Brain microvascular endothelial cell (primary cell): ENCODE measurements at regions not wholly inside any gene's neighbourhood (a gene's known extent, or its start where the extent isn't known, plus 50 kb on each side); places are given as distances from the start of the nearest gene placed in this dataset.

ENCODE experiments used
- DNase-seq: peaks from one replicate; pipeline ENCODE4 v3.0.0-alpha.2; 2020
- H3K27ac ChIP-seq: fragments of 250-450 bp; sonication (Bioruptor Pico); 2 replicates; pipeline ENCODE4 v1.5.1; 2020; ENCODE audit warnings: mild to moderate bottlenecking, moderate library complexity
- H3K27me3 ChIP-seq: fragments of 250-450 bp; sonication (Bioruptor Pico); replicated peaks from 2 replicates; pipeline ENCODE4 v1.5.1; 2020; ENCODE audit warnings: mild to moderate bottlenecking
- H3K36me3 ChIP-seq: fragments of 250-450 bp; sonication (Bioruptor Pico); replicated peaks from 2 replicates; pipeline ENCODE4 v1.5.1; 2020; ENCODE audit warnings: mild to moderate bottlenecking
- H3K4me3 ChIP-seq: 2 replicates; pipeline ENCODE4 v1.5.1; 2011; ENCODE audit warnings: low read depth, mild to moderate bottlenecking, control low read depth, low read length, moderate library complexity
- in situ Hi-C: cut with HindIII; loops from 2 replicates; pipeline ENCODE4 v1.10.0; 2017; ENCODE audit warnings: low sequenced_read_pairs, low pct_ligation_motif_present
- TF ChIP-seq, protein P1 (sequence below): IDR thresholded peaks from 2 replicates; pipeline ENCODE4 v1.5.1; 2011; ENCODE audit warnings: low read depth, mild to moderate bottlenecking, moderate library complexity, low read length, control low read depth, inconsistent platforms; ENCODE audit errors: missing control alignments

DNA sequence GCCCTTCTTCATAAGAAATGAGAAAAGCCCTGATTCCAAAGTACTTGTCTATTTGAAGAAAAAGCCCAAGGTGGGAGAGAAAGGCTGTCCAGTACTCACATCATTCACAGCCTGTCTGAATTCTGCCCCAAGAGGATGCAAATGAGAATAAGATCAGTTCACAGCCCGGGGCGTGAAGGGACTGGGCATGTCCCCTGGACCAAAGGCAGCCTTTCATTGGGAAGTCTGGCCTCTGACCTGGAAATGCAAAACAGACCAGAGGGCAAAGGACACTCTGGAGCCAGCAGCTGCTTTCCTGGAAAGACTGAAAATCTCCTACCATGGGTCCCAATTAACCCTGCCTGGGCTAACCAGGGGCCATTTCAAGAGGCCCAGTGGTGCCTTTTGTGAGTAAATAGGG is 191.2 kb upstream of the PELI2 start:
- DNase-seq = no peak
- TF ChIP-seq, protein P1, sequence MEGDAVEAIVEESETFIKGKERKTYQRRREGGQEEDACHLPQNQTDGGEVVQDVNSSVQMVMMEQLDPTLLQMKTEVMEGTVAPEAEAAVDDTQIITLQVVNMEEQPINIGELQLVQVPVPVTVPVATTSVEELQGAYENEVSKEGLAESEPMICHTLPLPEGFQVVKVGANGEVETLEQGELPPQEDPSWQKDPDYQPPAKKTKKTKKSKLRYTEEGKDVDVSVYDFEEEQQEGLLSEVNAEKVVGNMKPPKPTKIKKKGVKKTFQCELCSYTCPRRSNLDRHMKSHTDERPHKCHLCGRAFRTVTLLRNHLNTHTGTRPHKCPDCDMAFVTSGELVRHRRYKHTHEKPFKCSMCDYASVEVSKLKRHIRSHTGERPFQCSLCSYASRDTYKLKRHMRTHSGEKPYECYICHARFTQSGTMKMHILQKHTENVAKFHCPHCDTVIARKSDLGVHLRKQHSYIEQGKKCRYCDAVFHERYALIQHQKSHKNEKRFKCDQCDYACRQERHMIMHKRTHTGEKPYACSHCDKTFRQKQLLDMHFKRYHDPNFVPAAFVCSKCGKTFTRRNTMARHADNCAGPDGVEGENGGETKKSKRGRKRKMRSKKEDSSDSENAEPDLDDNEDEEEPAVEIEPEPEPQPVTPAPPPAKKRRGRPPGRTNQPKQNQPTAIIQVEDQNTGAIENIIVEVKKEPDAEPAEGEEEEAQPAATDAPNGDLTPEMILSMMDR = no peak
- no peaks in the 10 kb centered on the region for H3K27me3 ChIP-seq
- in situ Hi-C loops = no loop called here
- H3K27ac ChIP-seq = no peak overlapping the region
- no peak overlapping the region for H3K4me3 ChIP-seq
- no peaks in the 10 kb centered on the region for H3K36me3 ChIP-seq

DNA sequence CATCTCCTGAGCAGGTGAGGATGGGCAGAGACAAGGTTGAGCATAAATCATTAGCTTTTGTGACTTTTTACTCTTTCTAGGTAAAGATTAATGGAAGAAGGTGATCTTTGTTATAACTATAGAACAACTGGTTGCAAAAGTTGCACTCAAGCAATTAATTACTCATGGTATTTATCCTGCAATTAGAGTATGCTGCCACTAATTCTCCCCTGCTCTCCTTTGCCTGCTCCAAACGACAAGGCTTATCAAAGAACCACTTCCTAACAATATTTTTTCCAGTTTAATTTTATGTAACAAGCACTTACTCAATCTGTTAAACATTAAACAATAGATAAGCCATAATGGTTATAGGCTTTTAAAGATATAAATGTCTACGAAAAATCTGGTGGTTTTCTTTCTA is 189.9 kb upstream of the PELI2 start:
- Histone ChIP-seq H3K27ac (no peak overlapping the region), H3K27me3 (no peaks in the 10 kb centered on the region), H3K36me3 (no peaks in the 10 kb centered on the region), H3K4me3 (no peak overlapping the region)
- TF ChIP-seq, protein P1 = no peak
- in situ Hi-C loops = no loop called here
- no peak for DNase-seq

DNA sequence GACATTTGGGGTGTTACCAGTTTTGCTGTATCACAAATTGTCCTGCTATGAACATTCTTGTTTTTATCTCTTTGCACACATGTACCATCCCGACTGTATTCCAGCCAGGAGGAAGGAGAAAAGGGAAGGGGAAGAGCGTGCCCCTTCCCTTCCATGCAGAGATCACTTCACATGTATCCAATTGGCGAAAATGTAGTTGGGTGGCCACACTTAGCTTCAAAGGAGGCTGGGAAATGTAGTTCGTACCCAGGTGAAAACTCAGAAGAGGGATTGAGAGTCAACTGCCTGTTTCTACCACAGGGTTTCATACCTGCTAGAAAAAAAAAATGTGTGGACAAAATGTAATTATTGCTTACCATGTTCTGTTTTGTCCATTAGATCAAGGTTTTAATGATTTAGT is 189.1 kb upstream of the PELI2 start:
- H3K4me3 ChIP-seq = no peak overlapping the region
- DNase-seq = no peak
- H3K27ac ChIP-seq = no peak overlapping the region
- TF ChIP-seq, protein P1 = no peak
- no peaks in the 10 kb centered on the region for H3K36me3 ChIP-seq
- in situ Hi-C loops = no loop called here
- H3K27me3 ChIP-seq = no peaks in the 10 kb centered on the region

DNA sequence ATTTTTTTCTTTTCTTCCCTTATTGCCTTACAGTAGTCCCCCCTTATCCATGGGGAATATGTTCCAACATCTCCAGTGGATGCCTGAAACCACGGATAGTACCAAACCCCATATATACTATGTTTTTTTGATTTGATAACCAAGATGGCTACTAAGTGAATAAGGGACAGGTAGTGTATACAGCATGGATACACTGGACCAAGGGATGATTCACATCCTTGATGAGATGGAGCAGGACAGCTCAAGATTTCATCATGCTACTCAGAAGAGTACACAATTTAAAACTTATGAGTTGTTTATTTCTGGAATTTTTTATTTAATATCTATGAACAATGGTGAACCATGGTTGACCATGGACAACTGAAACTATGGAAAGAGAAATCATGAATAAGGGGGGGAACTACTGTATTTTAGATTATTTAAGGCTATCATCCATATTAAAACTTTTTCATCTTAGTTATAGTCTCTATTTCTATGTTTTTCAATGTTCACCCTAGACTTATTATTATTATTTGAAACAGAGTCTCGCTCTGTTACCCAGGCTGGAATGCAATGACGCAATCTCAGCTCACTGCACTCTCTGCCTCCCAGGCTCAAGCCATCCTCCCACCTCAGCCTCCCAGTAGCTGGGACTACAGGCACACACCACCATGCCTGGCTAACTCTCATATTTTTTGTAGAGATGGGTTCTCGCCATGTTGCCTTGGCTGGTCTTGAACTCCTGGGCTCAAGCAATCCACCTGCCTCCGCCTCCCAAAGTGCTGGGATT is 188.0 kb upstream of the PELI2 start:
- DNase-seq = no peak
- H3K27ac ChIP-seq = no peak overlapping the region
- in situ Hi-C loops = no loop called here
- no peaks in the 10 kb centered on the region for H3K27me3 ChIP-seq
- TF ChIP-seq, protein P1 = no peak
- H3K4me3 ChIP-seq = no peak overlapping the region
- H3K36me3 ChIP-seq = no peaks in the 10 kb centered on the region

DNA sequence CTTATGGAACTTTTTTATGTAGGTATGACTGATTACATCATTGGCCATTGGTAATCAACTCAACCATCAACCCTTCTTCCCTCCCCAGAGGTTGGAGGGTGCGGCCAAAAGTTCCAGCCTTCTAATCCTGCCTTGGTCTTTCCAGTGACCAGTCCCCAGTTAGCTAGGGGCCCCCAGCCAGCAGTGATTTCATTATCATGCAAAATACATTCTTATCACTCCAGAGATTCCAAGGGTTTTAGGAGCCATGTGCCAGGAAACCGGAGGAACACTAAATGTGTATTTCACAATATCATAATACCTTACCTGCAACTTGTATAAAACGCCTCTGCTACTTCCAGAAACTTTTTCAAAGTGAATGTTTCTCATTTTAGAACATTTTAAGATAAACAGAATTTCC is 181.5 kb upstream of the PELI2 start:
- TF ChIP-seq, protein P1 = no peak
- in situ Hi-C loops = no loop called here
- Histone ChIP-seq H3K27me3 (no peaks in the 10 kb centered on the region), H3K27ac (no peak overlapping the region), H3K4me3 (no peak overlapping the region), H3K36me3 (no peaks in the 10 kb centered on the region)
- no peak for DNase-seq

DNA sequence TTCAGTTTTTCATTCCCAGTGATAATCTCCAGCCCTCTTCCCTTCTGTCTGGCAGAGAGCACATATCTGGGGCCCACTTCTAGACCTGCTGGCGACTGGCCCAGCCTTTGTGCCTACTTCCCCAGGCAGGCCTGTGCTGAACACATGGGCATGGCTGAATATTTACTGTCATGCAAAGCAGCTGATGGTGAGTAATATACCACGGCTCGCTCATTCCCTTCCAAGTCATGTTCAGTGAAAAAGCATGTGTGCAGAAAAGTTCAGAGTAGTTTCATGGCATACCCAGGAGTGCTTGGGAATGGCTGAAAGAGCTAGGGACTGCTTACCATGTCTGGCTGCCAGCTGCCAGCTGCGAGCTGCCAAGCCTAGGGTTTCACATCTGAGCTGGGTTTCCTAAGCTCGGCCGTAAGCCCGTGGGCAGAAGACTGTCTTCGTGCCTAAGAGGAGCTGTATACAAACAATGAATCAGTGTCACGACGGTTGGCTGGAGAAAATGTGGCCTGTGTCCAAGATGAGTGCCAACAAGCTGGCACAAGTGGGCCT is 179.9 kb upstream of the PELI2 start:
- DNase-seq = no peak
- no peaks in the 10 kb centered on the region for H3K27me3 ChIP-seq
- H3K36me3 ChIP-seq = no peaks in the 10 kb centered on the region
- TF ChIP-seq, protein P1 = no peak
- no peak overlapping the region for H3K4me3 ChIP-seq
- in situ Hi-C loops = no loop called here
- no peak overlapping the region for H3K27ac ChIP-seq
